ENCODE measurements at regions not wholly inside any gene's neighbourhood (a gene's known extent, or its start where the extent isn't known, plus 50 kb on each side); places are given as distances from the start of the nearest gene placed in this dataset.
A peak's percentile ranks its signal among the peaks of the same experiment; 100 is the strongest.
"Not testable (repeated sequence)": the region's sequence is repeated elsewhere in the genome, so short reads cannot be mapped to it uniquely, and the experiment has no call there.

DNA sequence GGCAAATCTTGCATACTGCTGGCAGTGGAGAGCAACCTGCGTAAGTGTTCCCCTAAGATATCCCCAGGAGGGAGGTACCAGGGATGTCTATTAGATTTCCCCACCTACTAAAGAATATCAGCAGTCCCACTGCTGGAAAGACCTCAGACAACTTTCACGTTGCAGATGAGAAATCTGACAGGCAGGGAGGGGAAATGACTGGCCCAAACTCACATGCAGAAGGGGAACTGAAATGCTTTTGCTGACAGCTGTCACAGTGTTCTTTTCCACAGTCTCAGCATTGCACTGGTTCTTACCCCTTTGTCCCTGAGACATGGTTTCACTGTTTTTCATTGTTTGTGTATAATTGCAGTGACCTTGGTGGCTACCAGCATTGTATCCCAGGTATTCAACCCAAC, 84.8 kb upstream of the ATP1A1 start:
- ATAC-seq, result no peak
- intact Hi-C loops (cut with micrococcal nuclease), result no loop called here
- no peak for DNase-seq

DNA sequence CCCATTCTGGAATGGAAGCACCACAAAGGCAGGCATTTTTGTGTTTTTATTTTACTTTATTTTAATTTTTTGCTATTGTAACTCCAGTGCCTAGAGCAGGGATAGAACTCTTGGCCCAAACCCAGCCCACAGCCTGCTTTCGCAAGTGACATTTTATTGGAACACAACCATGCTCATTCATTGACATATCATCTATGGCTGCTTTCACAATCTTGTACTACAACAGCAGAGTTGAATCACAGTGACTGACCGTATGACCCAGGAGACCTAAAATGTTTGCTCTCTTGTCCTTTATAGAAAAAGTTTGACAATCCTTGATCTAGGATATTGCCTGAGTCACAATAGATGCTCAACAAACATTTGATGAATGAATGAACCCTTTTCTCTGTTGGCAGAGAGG, 83.9 kb upstream of the ATP1A1 start:
- ATAC-seq, result no peak
- DNase-seq, result no peak
- intact Hi-C loops (cut with micrococcal nuclease), result no loop called here

DNA sequence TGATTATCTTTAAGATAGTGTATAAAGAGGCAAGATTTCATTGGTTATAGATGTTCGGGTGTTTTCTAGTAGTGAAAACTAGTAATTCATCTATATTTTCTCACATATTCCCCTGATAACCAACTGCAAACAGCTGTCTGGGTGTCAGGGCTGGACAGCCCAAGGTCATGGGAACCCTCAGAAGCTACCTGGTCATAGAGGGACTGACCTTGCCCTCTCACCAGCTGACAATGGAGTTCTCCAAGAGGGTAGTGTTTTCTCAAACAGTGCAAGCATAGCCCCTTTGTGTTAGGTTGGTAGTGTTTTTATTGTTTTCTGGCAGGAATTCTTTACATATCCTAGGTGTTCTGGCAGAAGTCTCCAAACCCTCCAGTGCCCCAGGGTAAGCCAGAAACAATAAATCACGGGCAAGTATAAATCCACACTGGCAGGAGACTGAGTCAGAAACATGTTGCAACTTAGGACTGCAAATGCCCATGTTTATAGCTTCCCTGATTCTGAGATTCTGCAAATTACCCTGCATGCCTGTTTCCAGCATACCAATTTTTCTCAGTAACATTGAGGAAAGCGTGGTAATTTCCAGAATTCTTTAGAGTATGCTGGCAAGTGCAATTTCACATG, 82.8 kb upstream of the ATP1A1 start:
- DNase-seq (no peak), ATAC-seq (no peak)
- intact Hi-C loops (cut with micrococcal nuclease), result no loop called here

DNA sequence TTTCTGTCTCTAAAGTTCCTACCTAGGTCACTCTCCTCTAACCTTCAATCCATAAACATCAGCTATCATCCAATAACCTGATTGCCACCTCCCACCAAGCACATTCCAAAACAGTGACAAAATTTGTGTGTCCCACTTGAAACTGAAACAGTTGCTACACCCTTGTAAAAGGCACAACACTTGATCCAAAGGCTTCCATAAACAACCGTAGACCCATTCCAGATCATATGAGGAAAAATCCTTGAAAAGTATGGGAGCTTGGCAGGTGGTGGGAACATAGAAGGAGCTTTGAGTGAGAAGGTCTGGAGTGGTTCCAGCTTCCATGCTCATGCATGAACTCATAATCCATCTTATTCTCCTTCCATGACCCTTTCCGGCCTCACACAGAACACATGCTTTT, 82.0 kb upstream of the ATP1A1 start:
- DNase-seq, result no peak
- intact Hi-C loops (cut with micrococcal nuclease), result no loop called here
- no peak for ATAC-seq

DNA sequence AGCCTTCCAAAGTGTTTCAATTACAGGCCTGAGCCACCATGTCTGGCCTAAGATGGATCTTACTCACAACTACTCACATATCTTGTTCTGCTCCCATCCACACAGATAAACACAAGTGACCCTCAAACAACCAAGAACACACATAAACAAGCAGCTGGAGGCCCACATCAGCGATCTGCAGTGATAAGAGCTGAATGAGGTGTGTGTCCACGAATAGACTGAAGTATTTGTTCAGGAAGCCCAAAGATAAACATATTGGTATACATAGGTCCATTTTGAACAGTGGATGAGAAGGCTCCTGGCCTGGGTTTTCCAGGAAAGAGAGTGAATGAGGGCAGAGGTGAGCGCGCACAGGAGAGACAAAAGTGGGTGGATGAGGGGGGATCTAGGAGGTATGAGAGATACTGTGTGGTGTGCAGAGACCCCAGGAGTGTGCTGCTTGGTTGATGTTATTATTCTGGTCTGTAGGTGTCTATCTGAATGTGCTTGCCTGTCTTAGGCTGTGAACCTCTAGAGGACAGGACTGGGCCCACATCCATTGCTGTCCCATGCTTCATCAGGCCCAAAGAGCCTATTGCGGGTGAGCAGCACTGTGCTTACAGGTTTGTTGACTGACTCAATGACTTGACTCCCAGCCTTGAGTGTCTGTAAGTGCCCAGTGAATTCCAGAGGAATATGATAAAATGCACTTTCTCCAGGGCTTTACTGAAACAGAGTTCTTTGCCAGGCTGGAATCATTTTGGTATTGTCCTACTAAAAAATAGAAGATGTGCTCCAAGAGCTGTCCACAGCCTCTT, 79.9 kb upstream of the ATP1A1 start:
- intact Hi-C loops (cut with micrococcal nuclease), result no loop called here
- DNase-seq, result no peak
- no peak for ATAC-seq

DNA sequence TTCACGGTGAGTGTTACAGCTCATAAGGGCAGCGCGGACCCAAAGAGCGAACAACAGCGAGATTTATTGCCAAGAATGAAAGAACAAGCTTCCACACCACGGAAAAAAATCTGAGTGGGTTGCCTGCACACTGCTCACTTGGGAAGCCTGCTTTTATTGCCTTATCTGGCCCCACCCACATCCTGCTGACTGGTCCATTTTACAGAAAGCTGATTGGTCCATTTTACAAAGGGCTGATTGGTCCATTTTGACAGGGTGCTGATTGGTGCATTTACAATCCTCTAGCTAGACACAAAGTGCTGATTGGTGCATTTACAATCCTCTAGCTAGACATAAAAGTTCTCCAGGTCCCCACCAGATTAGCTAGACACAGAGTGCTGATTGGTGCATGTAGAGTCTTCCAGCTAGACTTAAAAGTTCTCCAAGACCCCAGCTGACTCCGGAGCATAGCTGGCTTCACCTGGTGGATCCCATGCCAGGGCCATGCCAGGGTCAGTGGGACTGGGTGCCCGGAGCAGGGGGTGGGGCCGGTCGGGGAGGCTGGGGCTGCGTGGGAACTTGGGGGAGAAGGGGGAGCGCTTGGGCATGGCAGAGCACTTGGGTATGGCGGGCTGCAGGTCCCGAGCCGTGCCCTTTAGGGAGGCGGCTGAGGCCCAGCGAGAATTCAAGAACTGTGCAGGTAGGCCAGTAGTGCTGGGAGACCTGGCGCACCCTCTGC, 75.4 kb upstream of the ATP1A1 start:
- intact Hi-C loops (cut with micrococcal nuclease), result no loop called here
- DNase-seq (no peak), ATAC-seq (no peak)

DNA sequence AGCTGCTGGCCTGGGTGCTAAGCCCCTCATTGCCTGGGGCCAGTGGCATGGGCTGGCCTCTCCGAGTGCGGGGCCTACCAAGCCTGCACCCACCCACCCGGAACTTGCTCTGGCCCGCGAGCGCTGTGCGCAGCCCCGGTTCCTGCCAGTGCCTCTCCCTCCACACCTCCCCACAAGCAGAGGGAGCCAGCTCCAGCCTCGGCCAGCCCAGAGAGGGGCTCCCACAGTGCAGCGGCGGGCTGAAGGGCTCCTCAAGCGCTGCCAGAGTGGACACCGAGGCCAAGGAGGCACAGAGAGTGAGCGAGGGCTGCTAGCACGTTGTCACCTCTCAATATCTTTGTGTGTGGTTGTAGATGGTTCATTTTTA, 74.8 kb upstream of the ATP1A1 start:
- intact Hi-C loops (cut with micrococcal nuclease); ATAC-seq; DNase-seq: not testable (repeated sequence)

DNA sequence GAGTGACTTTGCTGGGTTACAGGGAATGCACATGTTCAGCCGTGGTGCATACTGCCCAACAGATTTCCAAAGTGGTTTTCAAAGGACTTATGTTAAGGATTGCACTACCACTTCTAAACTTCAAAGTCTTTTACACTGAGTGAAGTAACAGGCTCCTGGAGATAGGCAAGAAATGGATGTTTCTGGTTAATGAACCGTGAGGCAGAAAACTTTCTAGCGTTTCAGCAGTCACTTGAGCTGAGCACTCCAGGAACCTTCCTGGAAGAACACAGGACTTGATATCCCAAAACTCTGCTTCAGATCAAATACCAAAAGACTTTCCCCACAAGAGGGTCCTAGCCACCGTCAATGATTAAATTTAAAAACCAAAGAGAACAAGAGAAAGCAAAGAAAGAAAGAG, 74.3 kb upstream of the ATP1A1 start:
- ATAC-seq (no peak), DNase-seq (no peak)
- intact Hi-C loops (cut with micrococcal nuclease), result no loop called here

DNA sequence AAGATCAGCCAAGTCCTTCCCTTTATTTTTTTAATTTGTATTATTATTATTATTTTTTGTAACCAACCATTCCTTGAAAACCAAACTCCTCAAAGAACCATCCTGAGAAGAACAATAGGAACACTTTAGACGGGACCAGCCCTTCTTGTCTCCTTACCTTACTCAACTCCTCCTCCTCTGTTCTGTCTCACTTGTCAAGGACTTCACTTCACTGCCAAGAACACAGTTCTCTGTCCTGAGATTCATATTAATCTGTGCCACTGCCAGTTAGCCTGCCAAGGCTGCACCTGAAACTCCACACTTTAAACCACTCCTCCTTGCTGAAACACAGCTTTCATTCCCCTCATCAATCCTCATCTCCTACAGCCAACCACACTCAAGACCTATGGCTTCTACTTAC, 73.8 kb upstream of the ATP1A1 start:
- ATAC-seq (no peak), DNase-seq (no peak)
- intact Hi-C loops (cut with micrococcal nuclease), result no loop called here

DNA sequence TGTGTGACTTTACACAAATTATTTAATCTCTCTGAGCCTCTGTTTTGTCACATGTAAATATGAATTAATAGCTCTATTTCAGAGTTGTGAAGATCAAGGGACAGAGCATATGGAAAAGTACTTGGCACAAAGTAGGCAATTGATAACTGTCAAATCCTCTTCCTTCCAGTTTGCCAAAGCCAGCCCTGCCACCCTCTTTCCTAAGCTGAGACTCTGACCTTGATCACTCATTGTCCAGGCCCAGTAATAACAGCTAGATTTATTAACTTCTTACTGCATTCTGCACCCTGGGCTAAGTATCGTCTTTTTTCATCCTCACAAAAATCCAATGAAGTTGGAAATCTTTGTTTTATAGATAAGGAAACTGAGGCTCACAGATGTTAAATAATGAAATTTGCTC, 70.8 kb upstream of the ATP1A1 start:
- ATAC-seq (no peak), DNase-seq (no peak)
- intact Hi-C loops (cut with micrococcal nuclease), result no loop called here

DNA sequence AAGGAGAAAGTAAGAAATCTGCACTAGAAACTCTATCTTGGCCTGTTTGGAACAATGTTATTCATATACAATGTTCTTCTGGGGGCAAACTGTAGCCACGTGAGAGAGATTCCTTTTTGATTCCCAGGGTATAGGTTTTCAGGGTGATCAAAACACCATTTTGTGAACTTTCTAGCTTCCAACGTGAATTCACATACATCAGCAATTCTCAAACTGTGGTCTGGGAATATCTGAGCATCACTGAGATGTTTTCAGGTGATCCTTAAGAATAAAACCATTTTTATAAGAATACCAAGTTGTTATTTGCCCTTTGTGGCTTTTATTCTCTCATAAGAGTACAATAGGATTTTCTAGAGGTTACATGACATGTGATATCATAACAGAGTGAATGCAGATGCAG, 66.9 kb upstream of the ATP1A1 start:
- intact Hi-C loops (cut with micrococcal nuclease), result no loop called here
- ATAC-seq, result no peak
- DNase-seq, result no peak

DNA sequence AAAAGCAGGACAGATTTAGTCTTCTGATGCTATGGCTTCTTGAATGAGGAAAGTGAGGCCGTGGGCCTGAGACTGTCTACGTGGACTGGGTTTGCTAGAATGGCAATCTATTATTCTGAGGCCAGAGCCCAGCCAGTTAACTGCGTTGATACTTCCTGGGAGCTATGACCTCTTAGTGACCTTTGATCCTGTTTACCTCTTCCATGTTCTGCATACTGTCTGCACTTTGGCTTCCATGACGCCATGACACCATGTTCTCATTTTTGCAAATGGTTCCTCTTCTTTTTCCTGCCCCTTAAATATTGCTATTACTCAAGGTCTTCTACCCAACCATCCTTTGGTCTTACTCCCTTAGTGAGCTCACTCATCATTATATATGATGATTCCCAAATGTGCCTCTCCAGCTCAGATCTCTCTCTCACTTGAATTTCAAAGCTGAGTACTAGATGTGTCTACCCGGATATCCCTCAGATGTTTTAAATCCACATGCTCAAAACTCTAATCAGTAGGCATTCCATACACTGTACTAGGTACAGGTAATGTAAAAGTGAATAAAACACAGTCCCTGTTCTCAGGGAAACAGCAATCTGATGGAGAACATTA, 66.1 kb upstream of the ATP1A1 start:
- DNase-seq (no peak), ATAC-seq (no peak)
- intact Hi-C loops (cut with micrococcal nuclease), result no loop called here

DNA sequence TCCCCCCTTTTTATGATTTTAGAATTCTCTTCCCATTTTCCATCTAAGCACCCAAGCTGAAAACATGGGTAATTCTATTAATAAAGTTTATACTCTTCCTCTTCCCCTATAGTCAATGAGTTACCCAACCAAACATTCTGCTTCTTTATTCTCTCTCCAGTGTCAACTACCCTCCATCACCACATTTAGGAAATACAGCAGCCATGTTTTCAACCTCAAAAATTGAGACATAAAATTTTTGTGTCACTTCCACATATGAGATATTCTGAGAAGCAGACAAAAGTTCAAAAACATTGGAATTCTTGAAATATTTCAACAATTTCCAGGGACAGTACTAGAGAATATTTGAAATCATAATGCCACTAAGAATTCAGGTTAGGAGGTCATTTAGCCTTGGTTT, 64.8 kb upstream of the ATP1A1 start:
- intact Hi-C loops (cut with micrococcal nuclease), result no loop called here
- DNase-seq (no peak), ATAC-seq (no peak)

DNA sequence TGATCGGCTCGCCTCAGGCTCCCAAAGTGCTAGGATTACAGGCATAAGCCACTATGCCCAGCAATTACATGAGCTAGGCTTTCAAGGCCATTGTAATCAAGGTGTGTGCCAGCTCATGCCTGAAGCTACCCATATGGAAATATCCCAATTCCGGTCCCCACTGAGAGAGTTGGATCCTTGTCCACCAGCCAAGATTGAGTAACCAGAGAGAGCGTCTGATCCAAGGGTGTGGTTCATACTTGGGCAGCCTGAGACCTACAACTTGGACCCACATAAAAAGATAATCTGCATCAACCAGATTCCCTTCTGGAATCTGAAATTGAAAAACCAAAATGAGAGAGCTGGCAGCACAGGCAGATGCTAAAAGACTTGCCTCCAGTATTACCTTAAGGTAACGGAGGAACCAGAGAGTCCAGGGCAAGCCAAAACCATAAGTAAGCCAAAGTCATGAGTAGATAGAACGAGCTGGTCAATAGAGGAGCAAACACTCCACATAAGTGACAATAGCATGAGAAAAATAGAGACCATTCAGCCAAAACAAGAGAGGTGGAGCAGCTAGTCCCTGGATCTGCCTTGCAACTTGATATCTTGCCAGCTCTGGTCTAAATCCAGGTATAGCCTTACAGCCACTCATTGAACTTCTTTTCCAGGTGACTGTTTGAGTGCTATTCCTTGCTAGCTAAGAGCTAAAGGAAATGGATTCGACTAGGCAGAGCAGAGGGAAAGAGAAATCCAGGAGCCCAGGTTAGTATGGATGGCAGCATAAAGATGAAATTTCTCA, 63.8 kb upstream of the ATP1A1 start:
- DNase-seq (no peak), ATAC-seq (no peak)
- intact Hi-C loops (cut with micrococcal nuclease), result no loop called here

DNA sequence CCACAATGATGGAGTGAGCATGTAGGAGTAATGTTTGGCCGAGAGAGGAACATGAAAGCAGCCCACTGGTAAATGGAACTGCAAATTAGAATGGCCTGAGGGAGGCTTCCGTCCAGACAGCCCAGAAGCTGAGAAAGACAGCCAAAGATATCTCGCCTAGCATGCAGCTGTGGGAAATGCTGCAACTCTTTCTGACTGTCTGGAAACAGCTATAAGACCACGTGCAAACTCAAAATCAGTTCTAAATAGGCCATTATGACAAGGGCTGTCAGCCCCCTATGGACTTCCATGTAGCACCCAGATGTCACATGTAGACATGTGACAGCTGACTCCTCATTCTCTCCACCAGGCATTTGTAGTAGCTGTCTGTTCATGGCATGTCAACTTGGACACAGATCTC, 62.9 kb upstream of the ATP1A1 start:
- no peak for DNase-seq
- ATAC-seq, result peak; percentile 60
- intact Hi-C loops (cut with micrococcal nuclease), result no loop called here

DNA sequence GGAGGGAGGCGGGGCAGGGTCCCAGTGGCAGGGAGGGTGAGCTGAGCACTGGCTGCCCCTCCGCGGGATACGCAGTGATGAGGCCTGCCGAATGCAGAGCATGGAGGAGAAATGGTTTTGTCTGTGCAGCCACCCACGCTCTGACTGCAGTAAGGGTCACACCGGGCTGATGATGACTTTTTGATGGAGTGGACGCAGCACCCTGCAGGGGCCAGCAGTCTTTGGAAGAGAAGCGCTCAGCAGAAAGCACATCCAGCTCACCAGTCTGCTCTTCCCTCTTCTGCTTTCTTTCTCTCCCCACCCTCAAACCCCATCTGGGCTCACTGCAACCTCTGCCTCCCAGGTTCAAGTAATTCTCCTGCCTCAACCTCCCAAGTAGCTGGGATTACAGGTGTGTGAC, 61.9 kb upstream of the ATP1A1 start:
- ATAC-seq, result no peak
- intact Hi-C loops (cut with micrococcal nuclease), result no loop called here
- DNase-seq, result no peak

DNA sequence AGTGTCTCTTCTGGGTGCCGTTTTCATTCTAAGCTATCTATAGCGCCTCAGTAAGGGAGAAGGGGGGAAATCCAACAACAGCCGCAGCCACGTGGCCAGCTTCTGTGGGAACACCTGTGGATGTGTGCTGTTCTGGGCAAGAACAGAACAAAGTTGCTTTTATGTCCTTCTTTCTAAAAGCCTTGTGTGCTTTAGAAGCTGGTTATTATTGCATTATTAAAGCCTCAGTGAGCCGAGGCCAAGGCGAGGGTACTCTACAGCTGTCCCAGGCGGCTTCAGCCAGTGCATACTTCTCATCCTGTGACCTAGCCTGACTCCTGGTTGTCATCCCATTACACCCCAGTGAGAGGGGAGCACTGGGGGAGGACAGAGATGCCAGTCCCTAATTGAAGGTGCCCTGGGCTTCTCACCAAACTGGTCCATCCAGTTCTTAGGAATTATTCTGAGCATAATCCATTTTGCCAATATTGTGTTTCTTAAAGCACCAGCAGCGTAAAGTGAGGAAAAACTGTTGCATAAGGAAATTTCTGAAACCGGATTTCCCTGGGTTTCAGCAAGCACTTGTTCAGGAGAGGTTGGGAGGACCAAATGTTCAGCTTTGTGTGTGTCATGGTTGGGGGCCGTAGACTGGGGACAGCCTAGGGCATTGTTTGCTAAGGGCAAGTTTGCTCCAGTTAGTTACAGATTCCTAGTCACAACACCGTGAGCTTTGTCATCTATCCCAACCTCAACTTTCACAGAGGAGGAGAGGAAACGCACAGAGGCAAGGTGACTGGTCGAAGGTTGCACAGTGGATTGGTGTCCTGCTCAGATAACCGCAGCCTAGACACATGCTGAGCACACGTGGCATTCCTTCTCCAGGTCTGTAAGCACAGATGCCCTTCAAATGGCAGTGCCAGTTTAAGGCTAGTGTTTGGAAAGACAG, 61.0 kb upstream of the ATP1A1 start:
- ATAC-seq (peak; percentile 60), DNase-seq (no peak)
- intact Hi-C loops (cut with micrococcal nuclease), result no loop called here

DNA sequence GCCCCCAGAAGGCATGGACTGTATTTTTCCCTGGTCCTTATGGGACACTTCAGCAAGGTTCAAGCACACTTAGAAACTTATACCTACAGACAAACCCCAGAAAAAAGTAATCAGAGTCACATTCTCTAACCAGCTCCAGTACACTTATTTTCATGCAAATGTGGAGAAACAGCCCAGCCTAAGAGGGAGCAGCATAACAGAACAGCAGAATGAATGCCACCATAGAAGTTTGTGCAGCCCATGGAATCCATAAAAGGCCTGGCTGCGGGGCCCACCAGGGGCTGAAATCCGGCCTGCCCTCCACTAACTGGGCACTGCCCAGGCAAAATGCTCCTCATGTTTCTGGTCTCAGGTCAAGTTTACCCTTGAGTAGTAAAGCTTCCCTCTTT, 60.4 kb upstream of the ATP1A1 start:
- no peak for ATAC-seq
- intact Hi-C loops (cut with micrococcal nuclease), result no loop called here

DNA sequence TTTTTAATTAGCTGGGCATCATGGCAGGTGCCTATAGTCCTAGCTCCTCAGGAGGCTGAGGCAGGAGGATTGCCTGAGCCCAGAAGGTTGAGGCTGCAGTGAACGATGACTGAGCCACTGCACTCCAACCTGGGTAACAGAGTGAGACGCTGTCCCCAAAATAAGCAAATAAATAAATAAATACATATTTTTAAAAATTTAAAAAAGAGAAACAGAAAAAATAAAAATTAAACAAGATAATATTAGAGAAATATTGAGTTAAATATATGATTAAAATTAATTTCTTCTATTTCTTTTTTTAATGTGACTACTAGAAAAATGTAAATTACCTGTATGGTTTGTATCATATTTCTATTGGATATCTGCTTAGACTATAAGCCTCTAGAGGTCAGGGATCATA, 59.3 kb upstream of the ATP1A1 start:
- intact Hi-C loops (cut with micrococcal nuclease), result no loop called here
- ATAC-seq (no peak), DNase-seq (no peak)

More for the DNA sequence above, 60.4 kb upstream of the ATP1A1 start:
- no peak for DNase-seq
